HG02938 (cell line): ENCODE measurements at regions not wholly inside any gene's neighbourhood (a gene's known extent, or its start where the extent isn't known, plus 50 kb on each side); places are given as distances from the start of the nearest gene placed in this dataset.

Source experiments
- ATAC-seq: cut with Tn5 transposase; IDR thresholded peaks from one replicate; pipeline ENCODE4 v1.9.1; 2021; ENCODE audit warnings: mild to moderate bottlenecking, moderate library complexity; ENCODE audit not compliant: unreplicated experiment

DNA sequence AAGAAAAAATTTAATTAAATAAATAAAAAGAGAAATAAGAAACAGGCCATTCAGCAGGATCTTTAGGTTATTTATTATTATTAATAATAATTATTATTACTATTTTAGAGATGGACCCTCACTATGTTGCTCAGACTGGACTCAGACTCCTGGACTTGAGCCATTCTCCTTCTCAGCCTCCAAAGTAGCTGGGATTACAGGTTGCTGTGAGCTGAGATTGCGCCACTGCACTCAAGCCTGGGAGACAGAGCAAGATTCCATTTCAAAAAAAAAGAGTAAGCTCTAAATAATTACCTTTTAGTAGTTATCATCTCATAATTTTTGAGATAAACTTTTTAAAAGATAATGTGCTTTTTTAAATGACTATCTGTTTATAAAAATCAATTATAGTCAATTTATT, 1102.8 kb upstream of the GJE1 start:
- no peak for ATAC-seq

DNA sequence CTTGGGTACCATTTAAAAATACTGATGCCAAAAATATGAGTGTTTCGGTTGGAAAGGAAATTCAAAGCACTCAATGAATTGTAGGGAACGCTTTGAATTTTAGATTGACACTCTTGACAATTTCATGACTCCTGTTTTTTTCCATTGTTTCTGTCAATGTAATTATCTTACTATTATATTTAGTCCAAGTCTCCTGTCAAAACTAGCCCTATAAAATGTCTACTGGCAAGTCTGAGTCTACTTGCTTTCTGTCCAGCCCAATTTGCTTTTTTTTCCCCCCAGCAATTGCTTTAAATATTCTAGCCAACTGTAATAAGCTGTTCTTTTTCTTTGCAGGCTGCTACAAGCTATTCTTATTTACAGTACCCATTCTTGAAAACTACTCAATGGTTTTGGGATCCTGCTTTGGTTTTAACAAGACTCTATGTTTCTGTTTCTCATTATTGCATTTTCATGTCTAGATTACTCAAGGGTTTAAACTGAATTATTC, 1103.9 kb upstream of the GJE1 start:
- ATAC-seq: no peak

DNA sequence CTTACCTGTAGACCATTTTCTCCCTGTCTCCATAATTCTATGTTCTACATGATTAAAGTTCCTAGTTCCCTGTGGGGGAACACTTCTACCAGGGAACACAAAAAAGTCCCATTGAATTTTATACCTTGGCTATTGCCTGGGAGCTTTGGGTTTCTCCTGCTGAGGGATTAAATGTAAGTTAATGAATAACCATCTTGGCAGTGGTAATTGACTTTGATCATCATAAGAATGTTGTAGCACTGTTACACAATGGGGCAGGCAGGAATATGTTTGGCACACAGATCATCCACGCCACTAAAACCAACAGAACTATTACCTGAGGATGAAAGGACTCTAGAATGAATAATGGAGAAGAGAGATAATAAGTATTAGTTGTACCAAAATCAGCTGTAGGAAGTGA, 1106.2 kb upstream of the GJE1 start:
- ATAC-seq: no peak

DNA sequence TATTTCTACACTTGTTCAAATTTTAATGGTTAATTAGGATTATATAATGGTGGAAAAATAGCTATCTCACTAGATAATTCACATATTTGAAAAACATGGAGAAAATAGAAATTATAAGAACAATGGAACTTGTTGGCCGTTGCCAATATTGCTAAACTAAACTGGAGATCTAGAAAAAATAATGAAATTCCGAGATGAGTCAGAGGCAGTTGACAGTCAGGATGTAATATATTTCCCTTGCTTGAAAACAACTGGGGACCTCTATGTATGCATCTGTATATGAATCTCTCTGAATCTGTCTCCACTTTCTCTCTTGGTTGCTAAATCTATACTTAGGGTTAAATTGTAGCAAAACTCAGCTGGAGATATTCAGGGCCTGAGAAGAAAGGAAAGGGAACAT, 1108.2 kb upstream of the GJE1 start:
- no peak for ATAC-seq

DNA sequence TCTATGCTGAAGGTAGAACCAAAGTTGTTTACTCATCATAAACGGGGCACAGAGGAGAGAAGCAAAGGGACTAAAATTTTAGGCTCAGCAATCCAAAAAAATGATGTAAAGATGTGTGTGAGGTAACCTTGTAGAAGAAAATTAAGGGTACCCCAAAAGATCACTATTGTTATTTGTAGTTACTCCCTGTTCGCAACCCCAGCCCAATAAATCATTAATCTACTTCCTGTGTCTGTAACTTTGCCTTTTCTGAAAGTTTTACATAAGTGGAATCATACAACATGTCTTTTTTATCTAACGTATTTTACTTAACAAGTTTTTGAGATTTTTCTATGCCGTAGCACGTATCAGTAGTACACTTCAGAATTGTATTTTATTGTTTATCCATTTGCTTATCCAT, 1114.8 kb upstream of the GJE1 start:
- no peak for ATAC-seq

DNA sequence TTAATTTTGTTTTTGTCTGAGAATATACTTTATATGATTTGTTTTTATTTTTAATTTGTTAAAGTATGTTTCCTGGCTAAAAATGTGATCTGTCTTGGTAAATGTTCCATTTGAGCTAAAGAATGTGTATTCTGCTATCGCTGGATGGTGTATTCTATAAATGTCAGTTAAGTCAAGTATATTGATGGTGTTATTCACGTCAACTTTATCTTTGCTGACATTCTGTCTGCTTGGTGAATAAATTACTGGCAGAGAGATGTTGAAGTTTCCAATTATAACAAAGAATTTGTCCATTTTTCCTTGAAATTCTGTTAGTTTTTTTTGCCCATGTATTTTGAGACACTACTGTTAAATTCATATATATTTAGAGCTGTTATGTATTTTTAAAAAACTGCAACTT, 1131.8 kb upstream of the GJE1 start:
- no peak for ATAC-seq

DNA sequence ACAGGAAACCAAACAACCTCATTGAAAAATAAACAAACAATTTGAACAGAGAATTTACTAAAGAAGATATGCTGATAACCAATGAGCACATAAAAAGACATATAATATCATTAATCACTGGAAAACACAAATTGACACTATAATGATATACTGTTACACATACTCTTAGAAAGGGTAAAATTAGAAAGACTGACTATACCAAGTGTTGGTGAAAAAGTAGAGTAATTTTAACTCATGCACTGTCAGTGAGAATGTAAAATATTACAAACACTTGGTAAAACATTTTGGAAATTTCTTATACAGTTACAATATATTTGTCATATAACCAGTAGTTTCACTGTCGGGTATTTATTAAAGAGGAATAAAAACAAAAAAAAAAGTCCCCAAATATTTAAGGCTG, 1139.2 kb upstream of the GJE1 start:
- no peak for ATAC-seq

DNA sequence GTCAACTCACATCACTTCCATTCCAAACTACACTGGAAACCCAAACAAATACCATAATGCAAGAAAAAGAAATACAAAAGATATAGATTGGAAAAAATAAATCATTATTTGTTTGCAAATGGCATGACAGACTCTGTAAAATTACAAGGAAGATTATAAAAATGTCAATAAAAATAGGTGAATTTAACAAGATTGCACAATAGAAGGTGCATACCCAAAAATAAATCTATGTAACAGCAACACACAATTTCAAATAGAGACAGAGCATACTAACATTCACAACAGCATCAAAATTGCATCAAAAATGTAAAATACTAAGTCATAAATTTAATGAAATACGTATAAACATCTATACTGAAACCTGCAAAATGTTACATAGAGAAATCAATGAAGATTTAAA, 1140.0 kb upstream of the GJE1 start:
- ATAC-seq: no peak

DNA sequence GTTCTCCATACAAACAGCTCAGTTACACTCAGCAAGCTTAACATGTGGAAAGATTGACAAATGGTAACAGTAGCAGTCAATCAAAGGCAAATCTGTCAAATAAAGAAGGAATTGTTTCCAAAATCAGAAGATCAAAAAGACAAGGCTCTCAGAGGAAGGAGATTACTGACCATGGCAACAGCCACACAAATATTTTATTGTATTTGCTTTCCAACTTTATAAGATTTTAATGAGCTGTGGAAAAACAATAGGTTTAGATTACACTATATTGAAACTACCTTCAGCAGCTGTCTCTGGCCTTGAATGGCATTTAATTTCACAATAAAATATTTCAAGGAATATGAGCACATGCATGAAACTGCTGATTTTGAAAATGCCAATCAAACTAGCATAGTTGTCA, 1143.9 kb upstream of the GJE1 start:
- ATAC-seq: no peak

DNA sequence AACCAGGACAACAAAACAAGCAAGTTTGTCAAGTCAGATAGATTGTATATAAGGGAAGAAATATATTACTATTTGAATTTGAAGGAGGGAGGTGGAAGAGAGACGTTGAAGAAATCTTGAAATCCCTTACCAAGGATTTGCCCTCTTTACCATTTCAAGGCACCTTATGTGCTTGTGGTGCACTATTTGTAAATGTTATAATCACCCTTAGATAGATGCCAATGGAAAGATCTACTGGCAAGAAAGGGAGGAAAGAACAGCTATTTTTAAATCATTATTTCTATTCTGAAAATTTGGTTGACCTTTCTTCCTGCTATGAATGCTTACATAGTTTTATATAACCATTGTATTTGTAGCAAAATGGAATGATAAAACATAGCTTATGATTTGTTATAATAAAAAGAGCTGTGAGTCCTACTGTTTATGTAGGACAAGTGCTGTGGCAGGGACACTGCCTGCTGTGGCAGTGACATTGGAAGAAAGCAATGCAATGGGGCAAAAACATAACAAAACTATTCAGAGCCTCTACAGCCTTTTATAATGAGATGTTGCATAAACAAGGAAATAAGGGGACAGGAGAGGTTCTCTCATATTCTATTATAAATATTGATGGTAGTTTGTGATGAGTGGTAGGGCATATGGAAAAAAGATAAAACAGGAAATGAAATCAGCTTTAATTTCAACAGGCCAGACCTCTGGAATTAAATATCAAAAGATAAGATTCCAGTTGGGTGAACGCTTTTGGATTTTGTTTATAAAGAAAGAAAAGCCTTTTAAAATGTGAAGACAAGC, 1145.2 kb upstream of the GJE1 start:
- no peak for ATAC-seq

DNA sequence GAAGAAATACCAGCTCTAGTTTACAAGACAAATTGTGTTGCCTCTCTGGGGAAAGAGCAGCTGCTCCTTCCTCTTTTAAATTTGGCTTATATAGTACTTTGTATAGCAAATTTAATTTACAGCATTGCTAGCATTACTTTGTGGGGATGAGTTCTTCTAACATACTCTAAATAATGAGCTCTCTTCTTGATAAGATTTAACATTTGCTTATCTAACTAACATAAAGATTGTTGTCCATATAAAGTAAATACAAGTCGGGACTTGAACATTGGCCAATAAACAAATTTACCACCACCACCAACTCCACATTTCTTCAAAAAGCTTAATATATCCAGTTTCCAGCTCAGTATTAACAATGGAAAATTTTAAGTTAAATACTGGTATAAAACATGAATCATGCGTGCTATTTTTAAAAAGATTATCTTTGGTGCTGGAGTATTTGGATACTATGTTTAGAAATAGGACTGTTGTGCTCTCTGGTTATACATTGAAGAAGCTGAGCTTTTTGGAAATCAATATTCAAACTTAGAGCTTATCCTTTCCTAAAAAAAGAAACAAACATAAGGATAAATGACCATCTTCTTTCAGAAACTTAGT, 1146.9 kb upstream of the GJE1 start:
- ATAC-seq: no peak

DNA sequence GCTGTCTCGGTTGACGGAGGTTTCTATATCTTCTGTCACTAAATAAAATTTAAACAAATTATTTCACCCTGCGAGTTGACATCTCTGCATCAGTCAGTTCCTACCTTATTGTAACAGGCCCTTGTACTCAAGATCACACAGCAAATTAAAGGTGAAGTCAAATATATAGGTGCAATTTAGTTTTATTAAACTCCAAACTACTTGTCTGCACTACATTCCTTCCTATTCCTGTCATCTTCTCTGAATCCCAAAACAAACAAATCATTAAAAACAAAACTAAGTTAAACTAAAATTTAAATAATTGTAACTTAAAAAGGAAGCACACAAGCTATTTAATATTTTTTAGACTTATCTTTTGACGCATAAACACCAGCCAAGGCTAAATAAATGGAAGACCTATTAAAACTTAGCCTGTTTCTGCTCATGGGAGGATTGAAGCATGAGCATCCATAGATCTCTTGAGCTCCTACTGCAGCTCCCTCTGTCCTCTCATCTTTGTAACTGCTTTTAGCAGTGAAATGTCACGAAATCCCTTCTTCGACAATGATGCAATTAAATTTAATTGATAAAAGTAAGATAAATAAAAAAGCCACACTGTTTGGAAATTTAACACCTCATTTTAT, 1152.3 kb upstream of the GJE1 start:
- no peak for ATAC-seq

DNA sequence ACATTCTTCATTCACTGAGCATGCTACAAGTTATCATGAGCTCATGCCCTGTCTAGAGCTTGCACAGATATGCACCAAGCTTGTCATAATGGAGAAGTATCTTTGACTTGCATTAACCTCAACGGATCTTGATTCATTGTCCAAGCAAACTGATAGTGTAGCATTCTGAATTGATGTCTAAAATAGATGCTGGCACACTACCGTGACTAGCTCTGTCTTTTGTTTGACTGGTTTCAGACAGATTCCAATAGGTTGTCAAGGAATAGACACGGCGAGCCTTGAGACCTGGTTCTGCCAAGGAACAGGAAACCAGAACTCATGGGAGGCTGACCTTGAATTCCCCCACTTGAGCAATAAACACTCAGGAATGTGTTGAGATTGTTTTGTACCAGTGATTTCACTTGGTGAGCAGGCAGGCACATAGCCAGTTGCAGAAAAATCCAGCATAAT, 1153.1 kb upstream of the GJE1 start:
- no peak for ATAC-seq

DNA sequence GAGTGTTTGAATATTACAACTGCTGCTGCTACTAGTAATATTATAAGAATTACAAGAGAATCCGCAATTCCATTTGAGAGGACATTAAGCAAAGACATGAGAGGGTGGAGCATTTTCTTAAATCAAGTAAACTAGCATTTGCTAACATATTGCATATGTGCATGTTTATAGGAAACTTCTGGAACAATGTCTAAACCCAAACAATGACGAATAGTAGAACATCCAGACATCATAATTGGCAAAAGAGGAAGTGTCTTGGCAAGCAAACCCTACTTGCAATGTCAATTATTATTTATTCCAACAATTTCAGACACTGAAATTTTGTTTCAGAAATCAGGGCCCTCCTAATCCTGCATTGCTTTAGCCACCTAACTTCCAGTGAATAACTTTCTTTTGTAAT, 1155.3 kb upstream of the GJE1 start:
- no peak for ATAC-seq

DNA sequence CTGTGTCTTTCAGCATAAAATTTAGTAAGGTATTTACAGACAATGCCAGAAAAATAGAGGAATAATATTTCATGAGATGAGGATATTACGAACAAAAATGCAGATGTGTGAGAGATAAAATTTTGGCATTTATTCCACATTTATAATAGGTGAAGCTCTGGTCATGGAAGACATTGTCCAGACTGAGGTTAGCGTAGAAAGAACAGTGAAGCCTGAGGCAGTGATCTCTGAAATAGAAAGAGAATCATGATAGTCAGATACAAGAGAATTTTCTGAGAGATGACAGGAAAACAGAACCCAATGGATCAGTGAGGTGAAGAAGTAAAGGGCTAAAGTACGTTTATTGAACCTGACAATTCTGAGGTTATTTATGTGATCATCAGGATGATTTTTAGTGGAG, 1155.9 kb upstream of the GJE1 start:
- ATAC-seq: no peak

DNA sequence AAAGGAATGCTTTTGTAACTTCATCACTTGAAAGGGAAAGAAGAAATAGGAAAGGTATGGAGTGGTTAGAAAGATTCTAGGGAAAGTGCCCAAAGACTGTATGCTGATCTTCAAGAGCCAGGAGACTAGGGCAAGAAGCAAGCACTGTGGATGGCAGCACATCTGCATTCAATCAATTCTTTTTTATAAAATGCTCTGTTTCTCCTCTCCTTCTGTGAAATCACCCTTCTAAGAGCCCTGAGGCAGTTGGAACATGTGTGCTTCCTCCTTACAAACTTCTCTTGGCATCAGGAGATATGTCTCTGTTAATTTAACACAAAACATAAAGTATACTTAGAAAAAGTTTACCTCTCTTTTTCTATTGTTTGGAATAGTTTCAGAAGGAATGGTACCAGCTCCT, 1162.2 kb upstream of the GJE1 start:
- no peak for ATAC-seq

DNA sequence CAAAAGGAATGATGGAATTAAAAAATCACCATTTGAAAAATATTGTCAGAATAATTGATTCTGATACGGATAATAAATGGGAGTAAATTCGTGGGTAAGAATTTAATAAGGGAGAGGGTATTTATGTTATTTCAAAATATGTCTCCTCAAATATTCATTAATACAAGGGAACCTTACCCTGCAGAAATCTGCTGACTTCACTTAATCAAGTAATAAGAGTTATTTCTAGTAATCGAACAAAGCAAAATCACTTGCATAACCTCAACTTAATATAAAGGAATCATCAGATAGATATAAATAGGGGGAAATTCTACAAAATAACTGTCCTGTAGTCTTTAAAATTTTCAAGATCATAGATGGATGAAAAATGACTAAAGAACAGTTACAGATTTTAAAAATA, 1164.7 kb upstream of the GJE1 start:
- no peak for ATAC-seq

DNA sequence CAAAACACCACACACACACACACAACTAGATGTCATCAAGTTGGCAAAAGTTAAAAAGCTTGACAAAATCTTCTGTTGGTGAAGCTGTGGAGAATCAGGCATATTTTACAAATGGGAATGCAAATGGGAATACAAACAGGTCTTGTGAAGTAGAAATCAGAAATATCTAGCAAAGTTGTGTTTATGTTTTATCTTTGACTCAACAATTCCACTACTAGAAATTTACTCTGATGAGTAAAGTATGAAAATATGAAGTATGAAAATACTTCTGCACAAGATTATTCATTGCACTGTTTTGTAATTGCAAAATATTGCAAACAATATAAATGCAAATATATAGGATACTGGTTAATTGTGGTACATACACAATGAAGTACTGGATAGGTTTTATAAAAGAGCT, 1166.0 kb upstream of the GJE1 start:
- ATAC-seq: no peak

DNA sequence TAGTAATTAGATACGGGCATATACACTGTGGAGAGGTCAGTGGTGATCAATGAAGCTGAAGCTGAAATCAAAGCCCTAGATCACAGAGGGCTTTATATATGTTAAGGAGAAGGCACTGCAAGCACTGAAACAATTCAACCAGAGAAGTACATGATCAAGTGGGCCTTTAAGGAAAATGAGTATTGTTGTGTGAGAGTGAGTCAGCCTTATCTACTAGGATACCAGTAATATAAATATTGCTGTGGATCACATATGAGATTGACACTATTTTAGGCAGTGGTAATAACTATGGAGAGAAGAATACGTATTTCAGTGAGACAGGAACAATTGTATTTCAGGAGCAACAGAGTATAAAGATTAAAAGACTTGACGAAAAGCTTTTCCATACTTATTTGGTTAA, 1172.2 kb upstream of the GJE1 start:
- no peak for ATAC-seq

DNA sequence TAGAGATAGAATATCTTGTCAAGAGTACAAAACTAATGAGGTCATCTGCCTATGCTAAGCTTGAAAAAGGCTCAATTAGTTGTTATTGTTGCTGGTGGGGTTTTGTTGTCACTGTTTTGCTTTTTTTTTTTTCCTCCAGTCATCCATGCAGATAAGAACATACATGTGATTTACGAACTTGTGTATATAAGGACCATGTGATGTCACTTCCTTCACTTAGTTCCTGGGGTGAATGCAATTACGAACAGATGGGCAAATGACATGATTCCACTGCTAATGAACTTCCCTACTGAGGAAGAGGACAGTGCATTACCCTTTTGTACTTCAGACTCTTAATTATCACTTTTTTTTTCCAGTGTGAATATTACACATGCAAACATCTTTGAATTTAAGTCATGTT, 1175.3 kb upstream of the GJE1 start:
- no peak for ATAC-seq

DNA sequence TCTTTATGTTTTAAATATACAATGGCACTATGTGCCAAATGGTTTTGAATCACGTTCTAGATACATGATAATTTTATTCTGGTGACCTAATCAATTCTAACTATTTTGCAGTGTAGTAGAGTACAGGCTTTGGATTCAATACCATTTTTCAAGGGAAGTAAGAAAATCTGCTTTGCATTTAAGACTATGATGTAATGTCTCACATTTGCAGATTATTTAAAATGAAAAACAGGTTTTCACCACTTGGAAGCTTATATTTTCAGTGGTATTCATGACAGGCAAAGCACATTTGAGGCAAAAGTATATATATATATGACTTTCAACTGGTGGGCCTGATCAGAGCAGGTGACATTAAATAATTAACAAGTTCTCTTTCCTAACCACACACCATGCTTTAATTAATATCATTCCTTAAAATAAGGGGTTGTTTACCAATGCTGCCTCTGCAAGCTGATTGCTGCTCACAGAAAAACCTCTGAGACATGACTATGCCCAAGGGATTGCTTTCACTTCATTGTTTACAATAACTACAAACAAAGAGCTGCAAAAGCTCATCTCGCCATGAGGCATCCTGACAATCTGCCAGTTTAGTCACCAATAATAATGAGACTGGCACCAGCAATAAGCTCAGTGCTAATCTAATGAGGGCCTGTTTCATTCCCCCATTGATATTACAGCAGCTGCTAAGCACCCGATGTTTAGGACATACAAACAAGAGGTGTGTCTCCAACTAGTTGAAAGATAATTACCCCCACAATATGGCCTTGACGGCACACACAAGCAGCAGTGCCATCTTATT, 1176.0 kb upstream of the GJE1 start:
- no peak for ATAC-seq
